Sciatic nerve (tissue), 2 donors: ENCODE measurements at regions not wholly inside any gene's neighbourhood (a gene's known extent, or its start where the extent isn't known, plus 50 kb on each side); places are given as distances from the start of the nearest gene placed in this dataset.
A peak's percentile ranks its signal among the peaks of the same experiment; 100 is the strongest.

Source experiments
- ATAC-seq: fragments of 200-7000 bp; cut with Tn5 transposase; one replicate; pipeline ENCODE4 v1.9.1; 2020; ENCODE audit warnings: mild to moderate bottlenecking, moderate library complexity
- DNase-seq: peaks from one replicate; pipeline ENCODE4 v3.0.0-alpha.2; 2020; ENCODE audit warnings: low spot score
- intact Hi-C: fragments of 100-400 bp; cut with DNase I; formaldehyde crosslinking; loops from one replicate; pipeline ENCODE4 v1.14.2; 2022
- donor health status: DM: no; HTN: no; CAD: no.
- donor health status: DM: no; HTN: no; CAD: no.

- ATAC-seq (no peak), DNase-seq (no peak)
- intact Hi-C loops: no loop called here
These were observed 280.3 kb upstream of the THBS1 start for GRCh38 chr15:39300451-39301153.

GRCh38 chr15:39301589-39301999 lies 279.3 kb upstream of the THBS1 start:
- peak; percentile 83 for ATAC-seq
- intact Hi-C loops: no loop called here
- no peak for DNase-seq

GRCh38 chr15:39302936-39303335 lies 277.9 kb upstream of the THBS1 start:
- intact Hi-C loops: no loop called here
- no peak for DNase-seq
- no peak for ATAC-seq

- intact Hi-C loops: no loop called here
- ATAC-seq (no peak), DNase-seq (no peak)
These were observed 276.6 kb upstream of the THBS1 start for GRCh38 chr15:39304201-39304841.

GRCh38 chr15:39304931-39305728 lies 275.7 kb upstream of the THBS1 start:
- intact Hi-C loops: no loop called here
- DNase-seq: no peak
- no peak for ATAC-seq

GRCh38 chr15:39310633-39311032 lies 270.2 kb upstream of the THBS1 start:
- DNase-seq (no peak), ATAC-seq (no peak)
- intact Hi-C loops: no loop called here

- DNase-seq (no peak), ATAC-seq (peak; percentile 55)
- intact Hi-C loops: no loop called here
These were observed 267.9 kb upstream of the THBS1 start for GRCh38 chr15:39312984-39313383.

- intact Hi-C loops: no loop called here
- ATAC-seq (no peak), DNase-seq (no peak)
These were observed 267.4 kb upstream of the THBS1 start for GRCh38 chr15:39313467-39313866.

- DNase-seq (no peak), ATAC-seq (no peak)
- intact Hi-C loops: no loop called here
These were observed 267.0 kb upstream of the THBS1 start for GRCh38 chr15:39313881-39314280.

GRCh38 chr15:39315206-39315850 lies 265.6 kb upstream of the THBS1 start:
- intact Hi-C loops: no loop called here
- ATAC-seq (peak; percentile 50), DNase-seq (no peak)

- intact Hi-C loops: no loop called here
- no peak for ATAC-seq
- no peak for DNase-seq
These were observed 263.7 kb upstream of the THBS1 start for GRCh38 chr15:39317225-39317624.

- ATAC-seq (peak; percentile 78), DNase-seq (no peak)
- intact Hi-C loops: no loop called here
These were observed 262.6 kb upstream of the THBS1 start for GRCh38 chr15:39318231-39318630.

- no peak for ATAC-seq
- intact Hi-C loops: no loop called here
- no peak for DNase-seq
These were observed 260.5 kb upstream of the THBS1 start for GRCh38 chr15:39320355-39320754.

- intact Hi-C loops: no loop called here
- DNase-seq: no peak
These were observed 260.0 kb upstream of the THBS1 start for GRCh38 chr15:39320886-39321285.

GRCh38 chr15:39321977-39322376 lies 258.9 kb upstream of the THBS1 start:
- ATAC-seq: no peak
- DNase-seq: no peak
- intact Hi-C loops: no loop called here

More at GRCh38 chr15:39320886-39321285, 260.0 kb upstream of the THBS1 start:
- no peak for ATAC-seq

GRCh38 chr15:39323157-39323556 lies 257.7 kb upstream of the THBS1 start:
- ATAC-seq (no peak), DNase-seq (no peak)
- intact Hi-C loops: no loop called here

GRCh38 chr15:39323706-39324105 lies 257.2 kb upstream of the THBS1 start:
- DNase-seq (no peak), ATAC-seq (no peak)
- intact Hi-C loops: no loop called here

GRCh38 chr15:39326306-39326975 lies 254.4 kb upstream of the THBS1 start:
- intact Hi-C loops: no loop called here
- DNase-seq (no peak), ATAC-seq (no peak)
